Limb (tissue), 2 donors: ENCODE measurements at regions not wholly inside any gene's neighbourhood (a gene's known extent, or its start where the extent isn't known, plus 50 kb on each side); places are given as distances from the start of the nearest gene placed in this dataset.
A peak's percentile ranks its signal among the peaks of the same experiment; 100 is the strongest.

Experiments
- DNase-seq, 2 donors: peaks; one replicate each; pipeline ENCODE4 v3.0.0-alpha.2; 2016; ENCODE audit errors: extremely low spot score in 2 of 2

- peak in 1 of 2 donors; percentile 21 for DNase-seq
Measured at GRCh38 chr3:36258421-36258820, 121.9 kb upstream of the STAC start.

GRCh38 chr3:36259580-36259979 lies 120.7 kb upstream of the STAC start:
- DNase-seq = no peak

- no peak for DNase-seq
Measured at GRCh38 chr3:36269274-36269673, 111.0 kb upstream of the STAC start.

- no peak for DNase-seq
Measured at GRCh38 chr3:36282766-36283165, 97.5 kb upstream of the STAC start.

- no peak for DNase-seq
Measured at GRCh38 chr3:36295296-36295695, 85.0 kb upstream of the STAC start.

- DNase-seq = no peak
Measured at GRCh38 chr3:36297195-36297594, 83.1 kb upstream of the STAC start.

GRCh38 chr3:36298188-36298587 lies 82.1 kb upstream of the STAC start:
- no peak for DNase-seq

GRCh38 chr3:36302158-36302509 lies 78.2 kb upstream of the STAC start:
- DNase-seq = no peak

- no peak for DNase-seq
Measured at GRCh38 chr3:36302626-36303025, 77.7 kb upstream of the STAC start.

GRCh38 chr3:36303286-36303685 lies 77.0 kb upstream of the STAC start:
- no peak for DNase-seq

- DNase-seq = no peak
Measured at GRCh38 chr3:36305929-36306520, 74.3 kb upstream of the STAC start.

- no peak for DNase-seq
Measured at GRCh38 chr3:36309092-36309491, 71.2 kb upstream of the STAC start.

GRCh38 chr3:36312351-36312750 lies 68.0 kb upstream of the STAC start:
- DNase-seq = no peak

- DNase-seq = no peak
Measured at GRCh38 chr3:36317915-36318314, 62.4 kb upstream of the STAC start.

GRCh38 chr3:36318621-36319200 lies 61.6 kb upstream of the STAC start:
- DNase-seq = peak in 1 of 2 donors; percentile 12

- no peak for DNase-seq
Measured at GRCh38 chr3:36319680-36320079, 60.6 kb upstream of the STAC start.
